PC-3 (cell line): ENCODE measurements at regions not wholly inside any gene's neighbourhood (a gene's known extent, or its start where the extent isn't known, plus 50 kb on each side); places are given as distances from the start of the nearest gene placed in this dataset.

Experiments
- ATAC-seq: fragments of 200-7000 bp; cut with Tn5 transposase; 2 replicates; pipeline ENCODE4 v1.9.1; 2020; ENCODE audit warnings: mild to moderate bottlenecking, moderate library complexity
- BruUV-seq: library from RNA; stranded (reverse); fragments of 400-500 nt; replicated peaks from 2 replicates; lab custom pipeline; 2021; lab: Mats Ljungman, UMichigan
- CTCF ChIA-PET: fragments of 300-600 bp; sonication (Branson Sonifier 250); formaldehyde crosslinking; loops from one replicate; lab custom pipeline; 2022; ENCODE audit warnings: antibody characterized with exemption; lab: Charles Lee
- POLR2A ChIA-PET: fragments of 300-600 bp; sonication (Branson Sonifier 250); formaldehyde crosslinking; loops from one replicate; lab custom pipeline; 2022; ENCODE audit warnings: antibody characterized with exemption; ENCODE audit not compliant: unreplicated experiment; lab: Charles Lee
- DNase-seq: peaks from one replicate; pipeline ENCODE4 v3.0.0-alpha.2; 2015
- H2AFZ ChIP-seq: fragments of 300-600 bp; sonication (generic); 2 replicates; pipeline ENCODE4 v1.6.0; 2016; ENCODE audit warnings: antibody characterized with exemption, low read length
- H3F3A ChIP-seq: fragments of 300-600 bp; sonication (generic); one replicate; pipeline ENCODE4 v1.6.0; 2017; ENCODE audit warnings: antibody characterized with exemption, low read length, control low read depth, mild to moderate bottlenecking; ENCODE audit not compliant: unreplicated experiment
- H3K27ac ChIP-seq: fragments of 300-600 bp; sonication (generic); 2 replicates; pipeline ENCODE4 v1.5.1; 2016; ENCODE audit warnings: mild to moderate bottlenecking, low read length
- H3K27me3 ChIP-seq: fragments of 300-600 bp; sonication (generic); 2 replicates; pipeline ENCODE4 v1.6.1; 2016; ENCODE audit warnings: low read length, mixed read lengths
- H3K36me3 ChIP-seq: fragments of 300-600 bp; sonication (generic); 2 replicates; pipeline ENCODE4 v1.6.1; 2016; ENCODE audit warnings: low read depth, mixed run types, low read length, mixed read lengths
- H3K4me1 ChIP-seq: fragments of 300-600 bp; sonication (generic); 2 replicates; pipeline ENCODE4 v1.5.1; 2016; ENCODE audit warnings: low read length; ENCODE audit not compliant: insufficient read depth
- H3K4me2 ChIP-seq: fragments of 300-600 bp; sonication (generic); 2 replicates; pipeline ENCODE4 v1.6.0; 2016; ENCODE audit warnings: low read length
- H3K4me3 ChIP-seq: fragments of 300-600 bp; sonication (generic); 2 replicates; pipeline ENCODE4 v1.5.1; 2016; ENCODE audit warnings: mild to moderate bottlenecking, low read length, mixed read lengths
- H3K79me2 ChIP-seq: fragments of 300-600 bp; sonication (generic); 2 replicates; pipeline ENCODE4 v1.6.1; 2017; ENCODE audit warnings: low read length, mixed read lengths
- H3K9ac ChIP-seq: fragments of 300-600 bp; sonication (generic); 2 replicates; pipeline ENCODE4 v1.6.0; 2016; ENCODE audit warnings: mild to moderate bottlenecking, low read length
- H3K9me2 ChIP-seq: fragments of 300-600 bp; sonication (generic); replicated peaks from 2 replicates; pipeline ENCODE4 v1.6.1; 2016; ENCODE audit warnings: mixed run types, low read length, mixed read lengths
- H3K9me3 ChIP-seq: fragments of 300-600 bp; sonication (generic); 2 replicates; pipeline ENCODE4 v1.6.1; 2016; ENCODE audit warnings: low read length, mixed read lengths
- H4K20me1 ChIP-seq: fragments of 300-600 bp; sonication (generic); 2 replicates; pipeline ENCODE4 v1.6.1; 2016; ENCODE audit warnings: low read length, mixed read lengths
- CTCF ChIP-seq: fragments of 300-600 bp; sonication (generic); conservative IDR thresholded peaks from 2 replicates; pipeline ENCODE4 v1.5.1; 2017; ENCODE audit warnings: antibody characterized with exemption, low read depth, mild to moderate bottlenecking, low read length
- EZH2 ChIP-seq: fragments of 300-600 bp; sonication (generic); IDR thresholded peaks from one replicate; pipeline ENCODE4 v1.6.1; 2017; ENCODE audit warnings: antibody characterized with exemption, mild to moderate bottlenecking, low read length; ENCODE audit not compliant: unreplicated experiment
- EZH2phosphoT487 ChIP-seq: fragments of 300-600 bp; sonication (generic); IDR thresholded peaks from 2 replicates; pipeline ENCODE4 v1.6.1; 2018; ENCODE audit warnings: mild to moderate bottlenecking, antibody characterized with exemption, low read length, borderline replicate concordance
- intact Hi-C: fragments of 100-400 bp; cut with micrococcal nuclease; formaldehyde crosslinking; loops from 2 replicates; pipeline ENCODE4 v1.9.0; 2023

DNA sequence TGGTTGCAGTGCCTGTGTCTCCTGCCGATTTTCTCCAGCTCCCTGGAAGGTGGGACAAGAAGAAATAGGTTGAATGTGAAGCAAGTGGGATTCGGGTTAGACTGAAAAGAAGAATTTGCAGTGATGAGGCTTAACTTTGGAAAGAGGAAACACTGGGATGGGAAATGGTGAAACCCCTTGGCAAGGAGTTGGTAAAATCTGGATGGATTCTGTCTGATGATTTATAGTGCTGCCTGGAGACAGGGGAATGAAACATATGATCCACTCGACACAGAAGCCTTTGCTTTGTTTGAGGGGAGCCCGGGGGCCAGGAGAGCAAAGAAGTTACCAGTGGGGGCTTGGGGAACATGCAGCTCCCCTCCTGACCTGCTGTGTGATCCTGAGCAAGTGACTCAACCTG is 67.2 kb downstream of the UBIAD1 start:
- POLR2A ChIA-PET: no interaction called here

DNA sequence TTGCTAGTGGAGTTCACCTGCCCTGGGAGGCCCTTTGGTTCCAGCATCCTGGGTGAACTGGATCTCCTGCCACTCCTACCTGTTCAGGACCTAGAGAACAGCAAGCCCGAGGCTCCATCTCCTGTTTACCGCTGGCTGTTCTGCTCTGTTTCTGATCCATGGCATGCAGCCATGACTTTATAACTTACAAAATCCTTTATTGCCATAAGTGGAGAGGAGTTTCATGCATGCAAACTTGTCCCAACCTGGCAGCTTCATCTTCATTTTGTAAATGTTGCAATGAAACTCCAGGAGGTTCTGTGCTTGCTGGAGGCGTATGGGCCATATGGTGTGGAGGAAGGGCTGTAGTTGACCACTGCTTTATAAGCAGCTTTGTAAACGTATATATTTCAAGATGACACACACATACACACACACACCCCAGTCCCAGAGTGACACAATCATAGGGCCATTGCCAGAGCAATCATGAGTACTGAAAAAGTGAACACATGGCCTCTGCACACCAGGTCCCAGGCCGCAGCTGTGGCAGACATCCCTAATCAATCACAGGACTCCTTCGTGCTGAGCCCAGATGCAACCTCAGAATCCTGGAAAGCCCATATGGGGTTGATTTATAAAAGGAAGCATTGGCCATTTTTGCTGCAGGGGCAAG is 69.0 kb downstream of the UBIAD1 start:
- intact Hi-C loops: no loop called here
- H3K9me2 ChIP-seq: no peaks in the 10 kb centered on the region
- no peaks in the 10 kb centered on the region for H4K20me1 ChIP-seq
- no peak overlapping the region for H3K9ac ChIP-seq
- no peaks in the 10 kb centered on the region; the same call in 1 of the 2 replicates for H3K36me3 ChIP-seq
- ATAC-seq (no peak), DNase-seq (no peak)
- no TSS peak for BruUV-seq
- H3K4me3 ChIP-seq: no peak overlapping the region
- ChIA-PET POLR2A (no interaction called here), CTCF (no interaction called here)
- no peaks in the 10 kb centered on the region for H3F3A ChIP-seq
- no peaks in the 10 kb centered on the region for H3K4me1 ChIP-seq
- peaks cover 25% of the 10 kb centered on the region for H3K27me3 ChIP-seq
- no peak overlapping the region for H2AFZ ChIP-seq
- no peak overlapping the region for H3K27ac ChIP-seq
- no peaks in the 10 kb centered on the region for H3K79me2 ChIP-seq
- no peak for TF ChIP-seq EZH2
- TF ChIP-seq EZH2phosphoT487: no peak
- TF ChIP-seq CTCF: no peak
- no peak overlapping the region for H3K4me2 ChIP-seq
- no peaks in the 10 kb centered on the region for H3K9me3 ChIP-seq

More for the DNA sequence above, 67.2 kb downstream of the UBIAD1 start:
- CTCF ChIA-PET: no interaction called here
- no peaks in the 10 kb centered on the region for H3K79me2 ChIP-seq
- H3F3A ChIP-seq: no peaks in the 10 kb centered on the region
- peak overlapping the region; percentile 13; the same call in 1 of the 2 replicates for H3K4me2 ChIP-seq
- no peak overlapping the region for H3K9ac ChIP-seq
- ATAC-seq: no peak
- no peak for DNase-seq
- H3K36me3 ChIP-seq: no peaks in the 10 kb centered on the region; the same call in 1 of the 2 replicates
- BruUV-seq: no TSS peak
- peaks cover 23% of the 10 kb centered on the region for H3K27me3 ChIP-seq
- H3K9me3 ChIP-seq: no peaks in the 10 kb centered on the region
- H3K4me3 ChIP-seq: no peak overlapping the region
- H3K9me2 ChIP-seq: no peaks in the 10 kb centered on the region
- H4K20me1 ChIP-seq: no peaks in the 10 kb centered on the region
- H3K27ac ChIP-seq: no peak overlapping the region
- TF ChIP-seq CTCF (no peak), EZH2 (no peak), EZH2phosphoT487 (no peak)
- no peaks in the 10 kb centered on the region for H3K4me1 ChIP-seq
- no peak overlapping the region for H2AFZ ChIP-seq
- intact Hi-C loops: no loop called here

GRCh38 chr1:11342621-11343032 is 69.6 kb downstream of the UBIAD1 start:
- Histone ChIP-seq H3K4me2 (no peak overlapping the region), H4K20me1 (no peaks in the 10 kb centered on the region), H3K9ac (no peak overlapping the region), H3K27ac (no peak overlapping the region), H3K9me3 (no peaks in the 10 kb centered on the region), H3K36me3 (no peaks in the 10 kb centered on the region; the same call in 1 of the 2 replicates), H3K79me2 (no peaks in the 10 kb centered on the region), H3K9me2 (no peaks in the 10 kb centered on the region), H3F3A (no peaks in the 10 kb centered on the region), H3K4me3 (no peak overlapping the region), H3K4me1 (no peaks in the 10 kb centered on the region), H3K27me3 (peaks cover 25% of the 10 kb centered on the region), H2AFZ (no peak overlapping the region)
- ChIA-PET POLR2A (no interaction called here), CTCF (no interaction called here)
- no TSS peak for BruUV-seq
- ATAC-seq (no peak), DNase-seq (no peak)
- intact Hi-C loops: no loop called here
- TF ChIP-seq CTCF (no peak), EZH2 (no peak), EZH2phosphoT487 (no peak)
